GM18907 (cell line): ENCODE measurements at regions not wholly inside any gene's neighbourhood (a gene's known extent, or its start where the extent isn't known, plus 50 kb on each side); places are given as distances from the start of the nearest gene placed in this dataset.
"Not testable (repeated sequence)": the region's sequence is repeated elsewhere in the genome, so short reads cannot be mapped to it uniquely, and the experiment has no call there.

Experiments used
- ATAC-seq: cut with Tn5 transposase; IDR thresholded peaks from one replicate; pipeline ENCODE4 v1.9.1; 2021; ENCODE audit warnings: mild to moderate bottlenecking, moderate library complexity; ENCODE audit not compliant: unreplicated experiment

GRCh38 chr5:12204761-12205160 is 300.5 kb upstream of the CTNND2 start:
- ATAC-seq, result no peak

- no peak for ATAC-seq
Observed at GRCh38 chr5:12193536-12193935, 289.3 kb upstream of the CTNND2 start.

- no peak for ATAC-seq
Observed at GRCh38 chr5:12183003-12183402, 278.8 kb upstream of the CTNND2 start.

GRCh38 chr5:12177851-12178250 is 273.6 kb upstream of the CTNND2 start:
- ATAC-seq, result no peak

GRCh38 chr5:12177225-12177624 is 273.0 kb upstream of the CTNND2 start:
- no peak for ATAC-seq

GRCh38 chr5:12175914-12176585 is 271.8 kb upstream of the CTNND2 start:
- no peak for ATAC-seq

- no peak for ATAC-seq
Observed at GRCh38 chr5:12174734-12175133, 270.5 kb upstream of the CTNND2 start.

- ATAC-seq, result no peak
Observed at GRCh38 chr5:12169536-12169935, 265.3 kb upstream of the CTNND2 start.

- ATAC-seq, result no peak
Observed at GRCh38 chr5:12162863-12163262, 258.6 kb upstream of the CTNND2 start.

GRCh38 chr5:12147513-12147912 is 243.3 kb upstream of the CTNND2 start:
- no peak for ATAC-seq

- no peak for ATAC-seq
Observed at GRCh38 chr5:12141496-12141895, 237.2 kb upstream of the CTNND2 start.

- ATAC-seq, result no peak
Observed at GRCh38 chr5:12133520-12133919, 229.3 kb upstream of the CTNND2 start.

- ATAC-seq, result not testable (repeated sequence)
Observed at GRCh38 chr5:12131020-12131419, 226.8 kb upstream of the CTNND2 start.

GRCh38 chr5:12125895-12126294 is 221.6 kb upstream of the CTNND2 start:
- no peak for ATAC-seq

- no peak for ATAC-seq
Observed at GRCh38 chr5:12119657-12120056, 215.4 kb upstream of the CTNND2 start.

GRCh38 chr5:12114075-12114474 is 209.8 kb upstream of the CTNND2 start:
- no peak for ATAC-seq

GRCh38 chr5:12113062-12113461 is 208.8 kb upstream of the CTNND2 start:
- no peak for ATAC-seq

GRCh38 chr5:12111261-12111660 is 207.0 kb upstream of the CTNND2 start:
- no peak for ATAC-seq

- no peak for ATAC-seq
Observed at GRCh38 chr5:12110629-12111028, 206.4 kb upstream of the CTNND2 start.

GRCh38 chr5:12109075-12109688 is 204.9 kb upstream of the CTNND2 start:
- no peak for ATAC-seq

GRCh38 chr5:12102151-12102550 is 197.9 kb upstream of the CTNND2 start:
- no peak for ATAC-seq

- ATAC-seq, result no peak
Observed at GRCh38 chr5:12100542-12100941, 196.3 kb upstream of the CTNND2 start.

GRCh38 chr5:12099296-12099695 is 195.1 kb upstream of the CTNND2 start:
- ATAC-seq, result no peak
